DMS79 (cell line): ENCODE measurements at regions not wholly inside any gene's neighbourhood (a gene's known extent, or its start where the extent isn't known, plus 50 kb on each side); places are given as distances from the start of the nearest gene placed in this dataset.
"Not testable (repeated sequence)": the region's sequence is repeated elsewhere in the genome, so short reads cannot be mapped to it uniquely, and the experiment has no call there.

ENCODE experiments used
- DNase-seq: peaks from one replicate; lab custom pipeline; 2025; lab: John Stamatoyannopoulos, UW

GRCh38 chr1:104946558-104947210 lies 1197.0 kb downstream of the AMY1C start:
- DNase-seq, result no peak

- no peak for DNase-seq
Measured at GRCh38 chr1:104953555-104953954, 1203.9 kb downstream of the AMY1C start.

- DNase-seq, result no peak
Measured at GRCh38 chr1:104973516-104973915, 1223.8 kb downstream of the AMY1C start.

GRCh38 chr1:104979651-104980050 lies 1230.0 kb downstream of the AMY1C start:
- no peak for DNase-seq

- DNase-seq, result no peak
Measured at GRCh38 chr1:104987210-104987609, 1237.5 kb downstream of the AMY1C start.

GRCh38 chr1:104989012-104989411 lies 1239.3 kb downstream of the AMY1C start:
- DNase-seq, result no peak

- no peak for DNase-seq
Measured at GRCh38 chr1:104991702-104992101, 1242.0 kb downstream of the AMY1C start.

GRCh38 chr1:105000793-105001192 lies 1251.1 kb downstream of the AMY1C start:
- DNase-seq, result no peak

- no peak for DNase-seq
Measured at GRCh38 chr1:105004515-105004914, 1254.8 kb downstream of the AMY1C start.

GRCh38 chr1:105005594-105006195 lies 1256.0 kb downstream of the AMY1C start:
- DNase-seq, result no peak

- DNase-seq, result no peak
Measured at GRCh38 chr1:105017587-105017986, 1267.9 kb downstream of the AMY1C start.

GRCh38 chr1:105023719-105024118 lies 1274.0 kb downstream of the AMY1C start:
- DNase-seq, result no peak

- no peak for DNase-seq
Measured at GRCh38 chr1:105027838-105028471, 1278.3 kb downstream of the AMY1C start.

- no peak for DNase-seq
Measured at GRCh38 chr1:105072446-105072845, 1322.7 kb downstream of the AMY1C start.

GRCh38 chr1:105072850-105073249 lies 1323.2 kb downstream of the AMY1C start:
- DNase-seq, result no peak

GRCh38 chr1:105073660-105074059 lies 1324.0 kb downstream of the AMY1C start:
- no peak for DNase-seq

GRCh38 chr1:105083611-105084010 lies 1333.9 kb downstream of the AMY1C start:
- DNase-seq, result no peak

GRCh38 chr1:105087506-105087905 lies 1337.8 kb downstream of the AMY1C start:
- no peak for DNase-seq

GRCh38 chr1:105088166-105088565 lies 1338.5 kb downstream of the AMY1C start:
- no peak for DNase-seq

GRCh38 chr1:105093893-105094292 lies 1344.2 kb downstream of the AMY1C start:
- not testable (repeated sequence) for DNase-seq

GRCh38 chr1:105100102-105100501 lies 1350.4 kb downstream of the AMY1C start:
- DNase-seq, result no peak

GRCh38 chr1:105101261-105101660 lies 1351.6 kb downstream of the AMY1C start:
- DNase-seq, result no peak

GRCh38 chr1:105102371-105102770 lies 1352.7 kb downstream of the AMY1C start:
- DNase-seq, result no peak

- DNase-seq, result no peak
Measured at GRCh38 chr1:105122041-105122440, 1372.3 kb downstream of the AMY1C start.
